MM.1S (cell line): ENCODE measurements at regions not wholly inside any gene's neighbourhood (a gene's known extent, or its start where the extent isn't known, plus 50 kb on each side); places are given as distances from the start of the nearest gene placed in this dataset.

Experiments
- DNase-seq: peaks from one replicate; pipeline ENCODE4 v3.0.0-alpha.2; 2015
- H2AFZ ChIP-seq: fragments of 300-600 bp; sonication (generic); 2 replicates; pipeline ENCODE4 v1.6.0; 2016; ENCODE audit warnings: antibody characterized with exemption, low read length
- H3F3A ChIP-seq: fragments of 300-600 bp; sonication (generic); 2 replicates; pipeline ENCODE4 v1.6.1; 2016; ENCODE audit warnings: mild to moderate bottlenecking, antibody characterized with exemption, low read length, moderate library complexity, mixed read lengths; ENCODE audit not compliant: insufficient read depth
- H3K27ac ChIP-seq: fragments of 300-600 bp; sonication (generic); 2 replicates; pipeline ENCODE4 v1.5.1; 2016; ENCODE audit warnings: mild to moderate bottlenecking, low read length
- H3K27me3 ChIP-seq: fragments of 300-600 bp; sonication (generic); replicated peaks from 2 replicates; pipeline ENCODE4 v1.6.0; 2016; ENCODE audit warnings: low read length; ENCODE audit not compliant: insufficient read depth
- H3K36me3 ChIP-seq: fragments of 300-600 bp; sonication (generic); replicated peaks from 2 replicates; pipeline ENCODE4 v1.6.1; 2016; ENCODE audit warnings: mild to moderate bottlenecking, low read length, mixed read lengths; ENCODE audit not compliant: insufficient read depth
- H3K4me1 ChIP-seq: fragments of 300-600 bp; sonication (generic); 2 replicates; pipeline ENCODE4 v1.6.1; 2016; ENCODE audit warnings: low read length, mixed read lengths
- H3K4me2 ChIP-seq: fragments of 300-600 bp; sonication (generic); 2 replicates; pipeline ENCODE4 v1.6.0; 2016; ENCODE audit warnings: low read depth, low read length
- H3K4me3 ChIP-seq: fragments of 300-600 bp; sonication (generic); 2 replicates; pipeline ENCODE4 v1.5.1; 2016; ENCODE audit warnings: low read length, mixed read lengths
- H3K79me2 ChIP-seq: fragments of 300-600 bp; sonication (generic); 2 replicates; pipeline ENCODE4 v1.6.1; 2016; ENCODE audit warnings: mixed run types, low read length, mixed read lengths
- H3K9ac ChIP-seq: fragments of 300-600 bp; sonication (generic); 2 replicates; pipeline ENCODE4 v1.6.1; 2016; ENCODE audit warnings: low read length, mixed read lengths
- H3K9me2 ChIP-seq: fragments of 300-600 bp; sonication (generic); replicated peaks from 2 replicates; pipeline ENCODE4 v1.6.1; 2016; ENCODE audit warnings: mild to moderate bottlenecking, low read length, mixed read lengths; ENCODE audit not compliant: insufficient read depth
- H3K9me3 ChIP-seq: fragments of 300-600 bp; sonication (generic); replicated peaks from 2 replicates; pipeline ENCODE4 v1.6.1; 2016; ENCODE audit warnings: mild to moderate bottlenecking, low read length, mixed read lengths; ENCODE audit not compliant: insufficient read depth
- H4K20me1 ChIP-seq: fragments of 300-600 bp; sonication (generic); 2 replicates; pipeline ENCODE4 v1.6.1; 2016; ENCODE audit warnings: mild to moderate bottlenecking, low read length, moderate library complexity, mixed read lengths; ENCODE audit not compliant: insufficient read depth
- EZH2 ChIP-seq: fragments of 300-600 bp; sonication (generic); optimal IDR thresholded peaks from 2 replicates; pipeline ENCODE3; 2017; ENCODE audit warnings: low read depth, mild to moderate bottlenecking, antibody characterized with exemption, low read length, mixed read lengths
- EZH2phosphoT487 ChIP-seq: fragments of 300-600 bp; sonication (generic); IDR thresholded peaks from 2 replicates; pipeline ENCODE4 v1.6.1; 2018; ENCODE audit warnings: antibody characterized with exemption, low read length
- TF ChIP-seq, protein P1 (sequence below): fragments of 300-600 bp; sonication (generic); IDR thresholded peaks from 2 replicates; pipeline ENCODE4 v1.5.1; 2016; ENCODE audit warnings: antibody characterized with exemption, low read length, mixed read lengths

GRCh38 chr6:148193063-148193680 is 149.5 kb upstream of the SASH1 start:
- Histone ChIP-seq H3K9me2 (no peaks in the 10 kb centered on the region), H3K4me3 (no peak overlapping the region), H3K27me3 (peaks cover 30% of the 10 kb centered on the region; the same call in 1 of the 2 replicates), H2AFZ (no peak overlapping the region), H3K9ac (no peak overlapping the region), H3K9me3 (no peaks in the 10 kb centered on the region), H3F3A (no peaks in the 10 kb centered on the region), H3K27ac (no peak overlapping the region), H3K36me3 (no peaks in the 10 kb centered on the region), H4K20me1 (no peaks in the 10 kb centered on the region), H3K79me2 (no peaks in the 10 kb centered on the region), H3K4me1 (no peaks in the 10 kb centered on the region), H3K4me2 (no peak overlapping the region)
- no peak for DNase-seq
- no peak for TF ChIP-seq EZH2phosphoT487
- TF ChIP-seq, protein P1, sequence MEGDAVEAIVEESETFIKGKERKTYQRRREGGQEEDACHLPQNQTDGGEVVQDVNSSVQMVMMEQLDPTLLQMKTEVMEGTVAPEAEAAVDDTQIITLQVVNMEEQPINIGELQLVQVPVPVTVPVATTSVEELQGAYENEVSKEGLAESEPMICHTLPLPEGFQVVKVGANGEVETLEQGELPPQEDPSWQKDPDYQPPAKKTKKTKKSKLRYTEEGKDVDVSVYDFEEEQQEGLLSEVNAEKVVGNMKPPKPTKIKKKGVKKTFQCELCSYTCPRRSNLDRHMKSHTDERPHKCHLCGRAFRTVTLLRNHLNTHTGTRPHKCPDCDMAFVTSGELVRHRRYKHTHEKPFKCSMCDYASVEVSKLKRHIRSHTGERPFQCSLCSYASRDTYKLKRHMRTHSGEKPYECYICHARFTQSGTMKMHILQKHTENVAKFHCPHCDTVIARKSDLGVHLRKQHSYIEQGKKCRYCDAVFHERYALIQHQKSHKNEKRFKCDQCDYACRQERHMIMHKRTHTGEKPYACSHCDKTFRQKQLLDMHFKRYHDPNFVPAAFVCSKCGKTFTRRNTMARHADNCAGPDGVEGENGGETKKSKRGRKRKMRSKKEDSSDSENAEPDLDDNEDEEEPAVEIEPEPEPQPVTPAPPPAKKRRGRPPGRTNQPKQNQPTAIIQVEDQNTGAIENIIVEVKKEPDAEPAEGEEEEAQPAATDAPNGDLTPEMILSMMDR = no peak
- no peak for TF ChIP-seq EZH2

GRCh38 chr6:148195511-148195910 is 147.1 kb upstream of the SASH1 start:
- no peaks in the 10 kb centered on the region for H4K20me1 ChIP-seq
- H3K4me3 ChIP-seq = no peak overlapping the region
- no peak overlapping the region for H2AFZ ChIP-seq
- H3K79me2 ChIP-seq = no peaks in the 10 kb centered on the region
- no peak overlapping the region for H3K27ac ChIP-seq
- H3K9me3 ChIP-seq = no peaks in the 10 kb centered on the region
- H3K27me3 ChIP-seq = peaks cover 52% of the 10 kb centered on the region
- no peaks in the 10 kb centered on the region for H3K4me1 ChIP-seq
- H3K36me3 ChIP-seq = no peaks in the 10 kb centered on the region
- no peak overlapping the region for H3K9ac ChIP-seq
- no peaks in the 10 kb centered on the region for H3K9me2 ChIP-seq
- H3F3A ChIP-seq = no peaks in the 10 kb centered on the region
- DNase-seq = no peak
- H3K4me2 ChIP-seq = no peak overlapping the region
- TF ChIP-seq, protein P1 = no peak
- TF ChIP-seq EZH2phosphoT487 = no peak

GRCh38 chr6:148199584-148199983 is 143.1 kb upstream of the SASH1 start:
- no peaks in the 10 kb centered on the region for H3K36me3 ChIP-seq
- no peaks in the 10 kb centered on the region for H4K20me1 ChIP-seq
- no peaks in the 10 kb centered on the region for H3K9me2 ChIP-seq
- DNase-seq = no peak
- no peaks in the 10 kb centered on the region for H3F3A ChIP-seq
- H3K9me3 ChIP-seq = no peaks in the 10 kb centered on the region
- no peak overlapping the region for H3K9ac ChIP-seq
- H3K27ac ChIP-seq = no peak overlapping the region
- H3K79me2 ChIP-seq = no peaks in the 10 kb centered on the region
- 0 out of 2 replicates have a peak, but pooled peaks cover 3% of the 10 kb centered on the region for H3K4me1 ChIP-seq
- no peak overlapping the region for H2AFZ ChIP-seq
- TF ChIP-seq EZH2 = no peak
- TF ChIP-seq, protein P1 = no peak
- TF ChIP-seq EZH2phosphoT487 = no peak
- H3K27me3 ChIP-seq = peaks cover 82% of the 10 kb centered on the region
- H3K4me2 ChIP-seq = no peak overlapping the region
- no peak overlapping the region for H3K4me3 ChIP-seq
